Activated naive CD4-positive, alpha-beta T cell treated with anti-CD3 and anti-CD28 coated beads, Interleukin-2, amount 50 U/mL, for 16 hours (primary cell): ENCODE measurements at regions not wholly inside any gene's neighbourhood (a gene's known extent, or its start where the extent isn't known, plus 50 kb on each side); places are given as distances from the start of the nearest gene placed in this dataset.
"Not testable (repeated sequence)": the region's sequence is repeated elsewhere in the genome, so short reads cannot be mapped to it uniquely, and the experiment has no call there.

Source experiments
- DNase-seq: peaks from one replicate; pipeline ENCODE4 v3.0.0-alpha.2; 2020

DNA sequence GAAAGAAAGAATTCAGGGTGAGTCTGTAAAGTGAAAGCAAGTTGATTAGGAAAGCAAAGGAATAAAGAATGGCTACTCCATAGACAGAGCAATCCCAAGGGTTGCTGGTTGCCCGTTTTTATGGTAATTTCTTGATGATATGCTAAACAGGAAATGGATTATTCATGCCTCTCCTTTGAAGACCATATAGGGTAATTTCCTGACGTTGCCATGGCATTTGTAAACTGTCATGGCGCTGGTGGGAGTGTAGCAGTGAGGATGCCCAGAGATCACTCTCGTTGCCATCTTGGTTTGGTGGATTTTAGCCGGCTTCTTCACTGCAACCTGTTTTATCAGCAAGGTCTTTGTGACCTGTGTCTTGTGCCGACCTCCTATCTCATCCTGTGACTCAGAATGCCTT is 287.4 kb upstream of the ERCC4 start:
- not testable (repeated sequence) for DNase-seq

DNA sequence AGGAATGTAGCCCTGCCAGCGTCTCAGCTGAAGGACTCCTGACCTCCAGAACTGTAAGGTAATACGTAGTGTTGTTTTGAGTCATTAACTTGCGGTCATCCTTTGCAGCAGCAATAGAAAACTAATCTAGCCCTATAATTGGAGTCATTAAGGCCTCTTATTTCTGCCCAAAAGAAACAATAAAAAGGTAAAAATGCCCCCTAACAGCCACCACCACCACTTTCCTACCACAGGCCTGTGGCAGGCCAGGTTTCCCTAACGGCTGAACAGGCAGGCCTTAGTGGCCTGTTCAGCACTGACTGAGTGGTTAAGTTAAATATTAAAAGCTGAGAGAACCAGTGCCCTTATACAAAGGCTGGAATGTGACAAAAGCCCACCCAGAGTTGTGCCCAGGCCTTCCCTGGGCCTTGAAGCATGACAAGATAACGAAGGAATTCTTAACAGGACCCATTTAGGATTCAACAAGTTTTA is 286.5 kb upstream of the ERCC4 start:
- DNase-seq: no peak

DNA sequence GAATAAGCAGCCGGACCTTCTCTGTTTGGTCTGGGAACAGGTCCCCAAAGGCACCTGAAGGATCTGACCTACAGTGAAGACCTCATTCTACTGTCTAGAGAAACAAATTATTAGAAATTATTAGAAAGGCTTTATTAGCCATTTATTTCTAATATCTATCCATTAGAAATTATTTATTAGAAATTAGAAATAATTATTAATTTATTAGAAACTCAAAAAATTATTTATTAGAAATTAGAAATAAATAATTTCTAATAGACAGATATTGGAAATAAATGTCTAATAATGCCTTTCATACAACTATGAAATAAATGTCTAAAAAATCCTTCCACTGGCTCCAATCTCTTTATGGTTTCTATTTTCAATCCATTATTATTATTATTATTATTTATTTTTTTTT is 285.7 kb upstream of the ERCC4 start:
- no peak for DNase-seq

DNA sequence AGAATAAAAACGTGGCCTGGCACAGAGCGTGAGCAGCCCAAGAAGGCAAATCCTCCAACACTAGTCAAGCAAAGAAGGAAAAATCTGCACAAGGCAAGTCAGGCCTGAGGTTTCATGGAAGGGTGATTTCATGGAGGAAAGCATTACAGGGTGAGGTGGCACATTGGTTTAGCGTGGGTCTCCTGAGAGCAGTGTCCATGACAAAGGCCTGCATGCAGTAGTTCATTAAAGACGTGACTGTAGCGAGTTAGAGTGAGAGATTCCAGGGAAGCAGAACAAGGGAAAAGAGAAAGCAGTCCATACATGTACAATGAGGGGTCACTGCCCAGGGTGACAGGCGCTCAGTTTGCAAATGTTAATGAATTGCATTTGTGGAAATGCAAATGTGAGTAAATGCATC is 285.0 kb upstream of the ERCC4 start:
- no peak for DNase-seq

DNA sequence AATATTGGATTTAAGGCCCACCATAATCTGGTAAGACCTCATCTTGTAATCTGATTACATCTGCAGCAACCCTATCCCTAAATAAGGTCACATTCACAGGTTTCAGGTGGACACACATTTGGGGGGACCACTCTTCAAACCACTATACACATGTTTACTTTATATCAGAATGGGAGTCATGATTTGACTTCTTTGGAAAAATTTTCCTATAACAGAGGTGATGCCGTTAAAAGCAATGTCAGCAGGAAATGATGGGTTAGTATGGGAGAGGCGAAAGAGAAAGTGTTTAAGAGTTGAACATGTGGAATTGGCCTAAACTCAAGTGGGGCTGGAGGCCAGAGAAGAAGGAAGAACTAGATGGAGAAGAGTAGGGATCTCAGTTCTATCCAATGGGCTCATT is 281.7 kb upstream of the ERCC4 start:
- no peak for DNase-seq

DNA sequence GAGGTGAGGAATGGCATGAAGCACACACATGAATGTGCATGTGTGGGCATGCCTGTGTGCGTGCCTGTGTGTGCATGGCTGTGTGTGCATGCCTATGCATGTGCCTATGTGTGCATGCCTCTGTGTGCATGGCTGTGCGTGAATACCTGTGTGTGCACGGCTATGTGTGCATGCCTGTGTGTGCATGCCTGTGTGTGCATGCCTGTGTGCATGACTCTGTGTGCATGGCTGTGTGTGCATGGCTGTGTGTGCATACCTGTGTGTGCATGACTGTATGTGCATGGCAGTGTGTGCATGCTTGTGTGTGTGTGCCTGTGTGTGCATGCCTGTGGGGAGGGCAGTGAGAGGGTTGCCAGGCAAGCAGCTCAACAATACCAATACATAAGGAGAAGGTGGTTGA is 276.5 kb upstream of the ERCC4 start:
- no peak for DNase-seq

DNA sequence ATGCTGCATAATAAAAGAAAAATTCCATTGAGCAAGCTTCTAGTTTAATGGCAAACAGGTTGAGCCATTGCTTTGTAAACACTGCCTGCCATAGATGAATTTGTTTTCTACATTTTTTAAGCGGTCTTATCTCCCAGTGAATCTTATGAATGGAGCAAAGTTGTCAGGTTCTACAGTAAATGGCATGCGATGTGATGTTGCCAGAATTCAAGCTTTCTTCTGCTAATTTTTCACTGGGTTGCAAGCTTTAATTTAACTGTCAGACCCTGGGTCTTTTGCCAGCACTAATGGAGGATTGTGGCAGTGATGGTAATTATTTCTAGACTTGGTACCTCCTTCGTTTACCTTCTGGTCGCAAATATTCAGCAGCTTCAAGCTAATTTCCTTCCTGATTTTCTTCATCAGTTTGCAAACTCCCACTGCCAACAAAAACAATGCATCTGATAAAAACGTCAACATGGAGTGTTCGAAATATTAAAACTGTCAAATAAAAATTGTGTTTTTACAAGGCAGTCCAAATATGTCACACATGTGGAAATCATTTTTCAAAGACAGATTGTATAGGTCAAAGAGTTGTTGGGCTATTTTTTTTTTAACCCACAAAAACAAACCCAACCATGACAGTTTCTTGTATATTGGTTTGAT is 274.2 kb upstream of the ERCC4 start:
- DNase-seq: no peak

DNA sequence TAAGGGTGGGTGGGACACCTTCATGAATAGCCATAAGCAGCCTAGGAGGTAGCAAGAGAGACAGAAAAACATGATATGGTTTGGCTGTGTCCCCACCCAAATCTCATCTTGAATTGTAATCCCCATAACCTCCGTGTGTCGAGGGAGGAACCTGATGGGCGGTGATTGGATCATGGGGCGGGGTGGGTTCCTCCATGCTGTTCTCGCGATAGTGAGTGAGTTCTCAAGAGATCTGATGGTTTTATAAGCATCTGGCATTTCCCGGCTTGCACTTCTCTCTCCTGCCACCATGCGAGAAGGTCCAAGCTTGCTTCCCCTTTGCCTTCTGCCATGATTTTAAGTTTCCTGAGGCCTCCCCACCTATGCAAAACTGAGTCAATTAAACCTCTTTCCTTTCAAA is 259.1 kb upstream of the ERCC4 start:
- no peak for DNase-seq

DNA sequence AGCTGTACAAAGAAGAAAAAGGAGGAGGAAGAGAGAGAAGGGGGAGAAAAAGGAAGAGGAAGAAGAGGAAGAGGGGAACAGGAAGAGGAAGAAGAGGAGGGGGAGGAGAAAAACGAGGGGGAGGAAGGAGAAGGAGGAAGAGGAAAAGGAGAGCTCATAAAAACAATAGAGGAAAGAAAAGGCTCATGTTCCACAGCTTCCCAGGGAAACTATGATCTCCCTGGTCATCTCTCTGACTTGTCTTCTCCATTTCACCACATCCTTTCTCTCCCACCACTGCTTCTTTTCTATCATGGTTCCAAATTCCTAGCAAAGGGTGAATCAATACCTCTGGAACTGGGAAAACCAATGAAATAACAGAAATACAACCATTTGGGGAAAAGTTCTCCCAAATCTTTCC is 254.1 kb upstream of the ERCC4 start:
- DNase-seq: no peak

DNA sequence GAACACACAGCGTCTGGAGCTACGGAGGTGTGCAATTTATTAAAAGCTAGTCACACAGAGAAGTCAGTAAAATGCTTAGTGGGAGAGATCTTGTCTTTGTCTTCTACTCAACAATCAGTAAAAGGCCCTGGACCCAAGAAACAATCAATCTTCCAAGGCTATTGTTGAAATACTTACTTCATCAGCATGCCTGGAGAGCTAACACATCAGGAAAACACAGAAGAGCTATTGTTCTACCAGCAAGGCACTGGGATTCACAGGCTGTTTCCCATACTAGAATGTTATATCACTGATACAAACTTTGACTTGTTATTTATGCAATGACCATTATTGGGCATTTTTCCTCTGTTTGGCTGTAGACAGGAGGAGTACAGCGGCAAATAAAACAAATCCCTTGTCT is 247.8 kb upstream of the ERCC4 start:
- DNase-seq: no peak

DNA sequence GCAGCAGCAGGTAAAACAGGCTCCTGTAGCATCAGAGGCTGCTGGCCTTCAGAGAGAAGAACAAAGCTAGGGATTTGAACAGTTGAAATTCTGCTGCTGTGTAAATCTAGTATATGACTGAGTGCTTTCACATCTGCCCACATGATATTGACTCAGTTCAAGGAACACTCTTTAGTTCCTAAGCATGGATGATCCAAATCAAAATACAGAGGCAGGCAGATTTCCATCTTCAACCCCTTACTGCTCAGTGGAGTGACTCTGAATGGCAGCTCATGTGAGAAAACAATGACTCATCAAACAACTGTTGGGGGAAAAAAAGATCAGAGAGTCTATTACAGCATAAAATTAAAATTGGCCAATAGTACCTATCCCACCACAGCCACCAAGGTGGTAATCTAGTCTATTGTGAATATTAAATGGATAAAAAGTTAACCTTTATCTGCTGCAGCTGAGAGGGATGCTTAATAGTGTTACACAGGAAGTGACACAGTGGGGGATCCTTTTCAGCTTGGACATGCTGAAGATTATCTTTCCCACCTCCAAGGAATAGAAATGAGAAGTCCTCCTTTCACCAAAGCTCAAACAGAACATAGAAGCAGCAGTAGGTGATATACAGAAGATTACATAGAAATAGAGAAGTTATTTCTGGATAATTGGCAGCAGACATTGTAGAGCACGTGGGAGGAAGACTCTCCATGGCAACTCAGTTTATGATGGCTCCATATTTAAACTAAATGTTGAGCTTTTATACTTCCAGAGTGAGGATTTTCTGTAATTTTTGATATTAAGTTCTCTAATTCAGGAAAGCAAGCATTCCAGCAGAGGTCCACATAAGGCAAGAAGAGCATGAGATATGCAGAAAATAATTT is 239.7 kb upstream of the ERCC4 start:
- no peak for DNase-seq

DNA sequence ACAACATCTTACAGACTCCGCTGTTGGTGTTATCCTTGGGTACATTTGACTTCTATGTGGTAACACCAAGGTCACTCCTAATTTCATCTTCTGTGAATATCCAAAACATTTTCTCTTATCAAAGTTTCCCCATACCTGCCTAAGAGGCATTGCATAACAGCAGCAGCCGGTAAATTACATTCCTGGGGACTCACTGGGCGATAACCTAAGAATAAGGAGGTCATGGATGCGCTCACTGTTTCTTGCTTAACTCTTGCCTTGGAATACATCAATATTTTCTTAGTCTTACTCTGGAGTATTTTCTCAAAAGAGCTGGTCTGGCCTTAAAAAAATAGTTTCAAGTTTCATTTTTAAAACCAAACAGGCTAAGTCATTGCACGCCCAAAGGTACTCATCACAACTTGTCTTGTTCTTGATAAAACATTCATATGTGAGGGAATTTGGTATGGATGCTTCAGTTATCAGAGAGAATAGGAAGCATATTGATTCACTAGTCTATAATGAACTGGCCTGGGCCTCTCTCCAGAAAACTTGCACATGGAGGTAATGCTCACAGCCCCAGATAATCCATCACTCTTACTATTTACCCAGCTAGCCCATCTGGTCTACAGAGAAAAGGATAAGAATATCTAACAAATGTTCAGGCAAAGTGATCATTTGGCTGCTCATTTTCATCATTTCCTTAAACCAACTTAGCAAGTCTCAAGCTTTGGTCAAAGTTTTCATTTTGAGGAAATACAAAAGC is 235.0 kb upstream of the ERCC4 start:
- no peak for DNase-seq

DNA sequence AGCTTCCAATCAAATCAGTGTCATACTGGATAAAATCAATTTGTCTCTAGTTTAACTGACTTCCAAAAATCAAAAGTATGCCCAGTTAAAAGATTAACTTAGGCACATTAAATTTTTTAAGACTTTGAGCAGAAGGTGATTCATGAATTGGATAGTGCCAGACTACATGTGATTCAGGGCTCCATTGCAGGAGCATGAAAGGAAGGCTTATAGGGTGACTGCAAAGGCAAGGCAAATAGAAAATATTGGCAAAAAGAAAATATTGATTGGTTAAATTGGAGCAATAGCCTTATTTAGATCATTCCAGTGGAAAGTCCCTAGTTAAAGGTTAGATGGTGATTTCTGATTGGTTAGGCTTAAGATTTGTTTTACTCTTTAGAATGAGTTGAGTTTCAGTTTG is 223.9 kb upstream of the ERCC4 start:
- DNase-seq: no peak

DNA sequence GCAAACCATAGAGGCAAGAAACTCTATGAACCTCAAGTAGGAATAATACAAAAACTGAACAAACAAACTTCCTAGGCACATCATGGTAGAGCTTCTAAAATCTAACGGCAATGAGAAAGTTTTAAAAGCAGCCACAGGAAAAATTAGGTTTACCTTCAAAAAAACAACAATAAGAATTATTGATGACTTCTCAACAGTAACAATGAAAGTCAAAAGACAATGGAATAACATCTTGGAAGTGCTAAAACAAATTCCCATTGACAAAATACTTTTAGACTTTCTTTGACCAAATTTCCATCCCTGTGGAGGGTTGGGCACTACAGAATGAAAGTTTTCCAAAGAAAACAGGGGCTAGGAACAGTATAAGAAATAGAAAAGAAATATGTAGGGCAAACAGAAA is 222.9 kb upstream of the ERCC4 start:
- no peak for DNase-seq

DNA sequence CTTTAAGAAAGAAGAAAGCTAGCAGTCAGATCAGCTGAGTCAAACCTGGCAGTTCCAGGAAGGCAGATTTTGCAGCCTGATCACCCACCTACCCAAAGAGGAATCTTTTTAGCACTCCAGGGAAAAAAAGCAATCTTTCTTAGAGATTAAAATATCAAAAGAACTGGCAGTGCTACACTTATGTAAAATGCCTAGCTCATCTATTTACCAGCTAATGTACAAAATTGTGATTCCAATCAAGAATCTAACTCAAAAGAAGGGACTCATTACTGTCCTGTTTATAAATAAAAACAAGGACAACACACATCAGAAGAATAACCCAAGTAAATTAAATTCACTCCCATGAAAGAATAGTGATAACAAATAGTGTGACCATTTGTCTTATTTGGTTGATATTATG is 222.4 kb upstream of the ERCC4 start:
- DNase-seq: no peak

DNA sequence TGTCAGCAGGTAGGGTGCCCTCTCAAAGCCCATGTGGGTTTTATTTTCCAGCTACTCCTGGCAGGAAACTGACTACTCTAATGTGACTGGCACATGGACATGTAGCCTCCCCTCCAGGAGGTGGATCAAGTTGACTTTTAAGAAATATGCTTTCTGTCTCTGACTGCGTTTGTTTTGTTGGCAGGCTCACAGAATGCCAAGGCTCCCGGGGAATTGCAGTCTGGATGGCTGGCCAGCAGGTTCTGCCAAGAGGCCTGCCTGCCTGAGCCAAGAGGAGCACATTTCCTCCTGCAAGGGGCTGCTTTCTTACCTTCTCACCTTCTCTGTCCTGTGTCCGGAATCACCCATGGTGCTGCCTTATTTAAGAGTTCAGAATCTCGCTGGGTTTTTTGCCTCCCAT is 217.3 kb upstream of the ERCC4 start:
- DNase-seq: no peak

DNA sequence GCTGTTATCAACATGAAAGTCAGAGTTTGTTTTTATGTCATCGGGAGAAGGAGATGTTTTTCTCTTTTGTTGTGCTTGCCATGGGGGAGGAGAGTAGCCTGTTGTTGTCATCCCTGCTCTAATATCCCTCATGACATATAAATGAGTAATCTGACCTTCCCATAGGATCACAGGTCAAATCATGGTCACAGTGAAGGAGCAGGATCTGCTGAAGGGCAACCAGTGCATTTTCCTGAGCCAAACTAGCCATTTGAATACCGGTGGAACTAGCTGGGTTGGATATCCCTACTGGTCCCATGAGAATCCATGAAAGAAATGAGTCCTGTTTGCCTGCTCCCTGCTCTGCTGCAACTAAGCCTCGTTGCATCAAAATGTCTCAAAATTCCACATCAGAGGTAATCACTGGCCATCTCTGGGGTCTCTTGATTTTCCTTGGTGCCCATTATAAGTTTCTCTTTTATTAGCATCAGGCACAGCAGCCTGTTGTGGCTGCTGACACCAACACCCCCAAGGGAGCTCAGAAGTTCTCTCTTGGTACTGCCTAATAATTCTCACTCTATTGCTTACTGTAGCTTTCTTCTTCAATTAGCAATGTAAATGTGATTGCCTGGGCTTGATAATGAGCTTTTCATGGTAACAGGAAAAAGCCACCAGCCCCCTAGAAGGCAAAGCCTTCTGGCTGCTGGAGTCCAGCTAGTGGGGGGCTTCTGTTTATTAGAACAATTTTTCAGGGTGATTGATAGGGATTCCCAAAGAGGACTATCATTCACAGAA is 211.4 kb upstream of the ERCC4 start:
- no peak for DNase-seq

DNA sequence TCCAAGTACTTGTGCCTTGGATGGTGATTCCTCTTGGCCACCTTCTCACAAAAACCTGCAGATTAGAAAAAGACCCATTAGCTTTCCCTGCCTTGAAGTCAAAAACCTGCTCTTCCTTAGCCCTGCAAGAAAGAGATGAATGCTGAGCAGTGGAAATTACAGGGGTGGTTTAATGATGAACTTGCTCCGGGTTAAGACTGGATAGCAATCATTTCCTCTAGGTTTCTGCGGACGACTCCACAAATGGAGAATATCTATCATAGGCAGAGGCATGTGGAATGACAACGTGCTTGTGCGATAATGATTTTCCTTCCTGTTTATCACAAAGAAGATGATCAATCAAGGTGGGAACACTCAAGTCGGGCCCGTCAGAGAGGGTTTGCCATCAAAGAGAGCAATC is 201.2 kb upstream of the ERCC4 start:
- DNase-seq: no peak

DNA sequence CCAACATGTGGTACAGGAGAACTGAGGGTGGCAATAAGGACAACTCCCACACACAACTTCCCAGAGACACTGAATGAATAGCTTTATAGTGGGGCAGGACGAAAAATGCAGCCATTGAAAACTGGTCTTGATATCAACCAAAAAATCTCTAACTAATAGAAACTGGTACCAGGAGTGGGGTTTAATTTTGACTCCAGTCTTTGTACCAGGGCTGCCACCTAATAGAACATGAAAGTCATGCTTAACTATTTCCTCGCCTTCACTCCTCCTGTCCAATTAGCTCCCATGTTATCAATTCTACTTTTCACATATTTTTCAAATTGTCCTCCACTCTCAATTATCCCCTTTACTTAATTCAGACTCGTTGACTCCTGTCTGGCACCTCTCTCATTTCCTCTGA is 192.0 kb upstream of the ERCC4 start:
- DNase-seq: no peak

DNA sequence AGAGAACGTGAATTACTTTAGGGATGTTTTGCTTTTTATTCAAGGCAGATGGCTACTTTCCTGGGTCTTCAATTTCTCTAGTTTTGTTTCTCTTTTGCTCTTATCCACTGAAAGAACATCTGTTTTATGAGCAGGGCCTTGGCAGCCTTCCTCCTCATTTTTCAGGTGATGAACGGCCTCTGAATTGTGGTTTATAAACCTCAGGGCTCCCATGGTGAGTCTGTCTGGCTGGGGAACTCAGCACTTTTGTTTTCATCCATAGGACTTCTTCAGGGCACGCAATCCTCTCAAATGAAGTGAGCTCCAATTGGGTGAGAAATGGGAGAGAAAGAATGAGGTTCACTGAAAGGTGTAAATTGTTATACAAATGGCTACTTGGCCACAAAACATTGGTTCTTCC is 186.4 kb upstream of the ERCC4 start:
- no peak for DNase-seq

DNA sequence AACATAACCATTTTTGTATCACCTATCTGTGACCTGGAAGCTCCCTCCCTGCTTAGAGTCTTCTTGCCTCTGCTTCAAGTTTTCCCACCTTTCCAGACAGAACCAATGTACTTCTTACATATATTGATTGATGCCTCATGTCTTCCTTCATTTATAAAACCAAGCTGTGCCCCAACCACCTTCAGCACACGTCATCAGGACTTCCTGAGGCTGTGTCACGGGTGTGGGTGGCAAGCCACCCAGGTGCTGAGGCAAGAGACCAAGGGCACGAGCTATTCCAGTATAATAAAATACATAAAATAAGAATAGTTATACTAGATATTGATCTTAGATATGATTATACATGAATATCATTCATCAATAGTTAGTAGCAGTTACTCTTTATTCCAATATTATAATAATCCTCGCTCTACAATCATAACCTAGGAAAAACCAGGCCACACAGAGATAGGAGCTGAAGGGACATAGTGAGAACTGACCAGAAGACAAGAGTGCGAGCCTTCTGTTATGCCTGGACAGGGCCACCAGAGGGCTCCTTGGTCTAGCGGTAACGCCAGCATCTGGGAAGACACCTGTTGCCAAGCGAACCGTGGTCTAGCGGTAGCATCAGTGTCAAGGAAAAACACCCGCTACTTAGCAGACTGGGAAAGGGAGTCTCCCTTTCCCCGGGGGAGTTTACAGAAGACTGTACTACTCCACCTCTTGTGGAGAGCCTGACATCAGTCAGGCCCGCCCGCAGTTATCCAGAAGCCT is 180.2 kb upstream of the ERCC4 start:
- not testable (repeated sequence) for DNase-seq

DNA sequence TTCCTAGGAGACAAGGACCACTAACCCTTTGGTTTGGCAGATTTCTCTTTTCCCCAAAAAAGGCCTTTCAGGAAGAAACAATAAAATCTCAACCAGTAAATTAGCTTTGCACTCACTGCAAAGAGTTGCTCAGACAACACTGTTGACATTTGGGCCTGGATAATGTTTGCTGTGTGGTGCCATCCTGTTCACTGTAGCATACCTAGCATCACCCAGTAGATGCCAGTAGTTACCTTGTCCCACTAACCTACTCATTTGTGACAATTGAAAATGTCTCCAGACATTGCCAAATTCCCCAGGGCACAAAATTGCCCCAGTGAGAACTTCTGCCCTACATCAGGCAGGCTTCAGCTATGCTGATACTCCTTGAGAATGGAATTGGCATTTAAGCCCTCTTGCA is 177.0 kb upstream of the ERCC4 start:
- no peak for DNase-seq
